Body of pancreas (tissue), 4 donors: ENCODE measurements at regions not wholly inside any gene's neighbourhood (a gene's known extent, or its start where the extent isn't known, plus 50 kb on each side); places are given as distances from the start of the nearest gene placed in this dataset.
A peak's percentile ranks its signal among the peaks of the same experiment; 100 is the strongest.

Experiments used
- ATAC-seq: fragments of 150-250 bp; one replicate; pipeline ENCODE4 v1.9.1; 2016
- DNase-seq, 4 donors: peaks; one replicate each; pipeline ENCODE4 v3.0.0-alpha.2; 2019
- H3K27ac ChIP-seq, 4 donors: fragments of 200-600 bp; sonication (generic); 1 replicate in 3 of 4; 2 replicates in 1 of 4; pipeline versions ENCODE4 v1.5.1 to v1.6.1; 2016 to 2019; ENCODE audit warnings: mild to moderate bottlenecking in 1 of 4, mixed read lengths in 1 of 4, moderate library complexity in 1 of 4
- H3K27me3 ChIP-seq, 2 donors: fragments of 200-600 bp; sonication (generic); one replicate each; pipeline ENCODE4 v1.6.0; 2016; ENCODE audit warnings: mild to moderate bottlenecking in 1 of 2
- H3K36me3 ChIP-seq, 2 donors: fragments of 200-600 bp; sonication (generic); replicated peaks in 1 of 2; 2 replicates each; pipeline ENCODE4 v1.5.1; 2016; ENCODE audit warnings: low read depth in 2 of 2; ENCODE audit not compliant: insufficient read depth in 1 of 2
- H3K4me1 ChIP-seq: fragments of 200-600 bp; sonication (generic); one replicate; pipeline ENCODE4 v1.6.0; 2016
- H3K4me3 ChIP-seq, 2 donors: fragments of 200-600 bp; sonication (generic); 1 replicate in 1 of 2; 2 replicates in 1 of 2; pipeline ENCODE4 v1.5.1; 2016 to 2019
- H3K9me3 ChIP-seq, 3 donors: fragments of 200-600 bp; sonication (generic); 1 replicate in 2 of 3; 2 replicates in 1 of 3; pipeline ENCODE4 v1.5.1; 2016
- CTCF ChIP-seq, 7 experiments: fragments of 450-650 bp in 4 of 7; fragments of 200-600 bp in 3 of 7; sonication (generic) in 3 of 7; IDR thresholded peaks; one replicate each; pipeline ENCODE4 v1.5.1; 2016 to 2019; ENCODE audit warnings: antibody characterized with exemption in 7 of 7
- POLR2A ChIP-seq, 3 donors: fragments of 450-650 bp; IDR thresholded peaks; one replicate each; pipeline ENCODE4 v1.6.1; 2016; ENCODE audit warnings: antibody characterized with exemption in 3 of 3, mild to moderate bottlenecking in 2 of 3
- WGBS, 2 donors: methylation state at CpG; one replicate each; pipeline ENCODE4 v1.1.5; 2017; 5-methylcytosine and 5-hydroxymethylcytosine counted together
- intact Hi-C: fragments of 100-400 bp; cut with DNase I; formaldehyde crosslinking; loops from one replicate; pipeline ENCODE4 v1.15.1; 2023

GRCh38 chr5:74035521-74035937 is 409.5 kb downstream of the ARHGEF28 start:
- Histone ChIP-seq H3K36me3 (no peaks in the 10 kb centered on the region), H3K4me1 (no peaks in the 10 kb centered on the region), H3K4me3 (no peak overlapping the region), H3K27ac (no peak overlapping the region), H3K27me3 (no peaks in the 10 kb centered on the region), H3K9me3 (no peaks in the 10 kb centered on the region)
- ATAC-seq (peak; percentile 52), DNase-seq (peak in 1 of 4 donors; percentile 37)
- TF ChIP-seq POLR2A (IDR thresholded peaks at IDR 0.05) (no peak), CTCF (IDR thresholded peaks at IDR 0.05) (peak in 4 of 7 experiments; percentile 35 to 46 (median 41))
- 42% methylated on average over 6 of the region's 6 CpGs for WGBS, 2 donors
- intact Hi-C loops, result no loop called here

- ATAC-seq (no peak), DNase-seq (no peak)
- no peaks in the 10 kb centered on the region for H3K36me3 ChIP-seq
- intact Hi-C loops, result no loop called here
- TF ChIP-seq CTCF (IDR thresholded peaks at IDR 0.05), result no peak
- no peak for TF ChIP-seq POLR2A (IDR thresholded peaks at IDR 0.05)
- no peaks in the 10 kb centered on the region for H3K27me3 ChIP-seq
- H3K27ac ChIP-seq, result no peak overlapping the region
- H3K4me3 ChIP-seq, result no peak overlapping the region
- H3K9me3 ChIP-seq, result no peaks in the 10 kb centered on the region
- no peaks in the 10 kb centered on the region for H3K4me1 ChIP-seq
- WGBS, 2 donors, result 82% methylated on average over 10 to 11 of the region's 11 CpGs
Measured at GRCh38 chr5:74034733-74035132, 408.7 kb downstream of the ARHGEF28 start.

GRCh38 chr5:74032617-74033016 is 406.6 kb downstream of the ARHGEF28 start:
- H3K36me3 ChIP-seq, result no peaks in the 10 kb centered on the region
- no peak for ATAC-seq
- H3K4me3 ChIP-seq, result no peak overlapping the region
- intact Hi-C loops, result no loop called here
- no peaks in the 10 kb centered on the region for H3K9me3 ChIP-seq
- no peaks in the 10 kb centered on the region for H3K27me3 ChIP-seq
- no peak overlapping the region for H3K27ac ChIP-seq
- DNase-seq, result no peak
- no peaks in the 10 kb centered on the region for H3K4me1 ChIP-seq
- TF ChIP-seq CTCF (IDR thresholded peaks at IDR 0.05), result no peak
- no peak for TF ChIP-seq POLR2A (IDR thresholded peaks at IDR 0.05)
- 74 to 76% methylated on average over 1 of the region's 1 CpG for WGBS, 2 donors

GRCh38 chr5:74031536-74031935 is 405.5 kb downstream of the ARHGEF28 start:
- intact Hi-C loops, result no loop called here
- TF ChIP-seq CTCF (IDR thresholded peaks at IDR 0.05) (no peak), POLR2A (IDR thresholded peaks at IDR 0.05) (no peak)
- no peaks in the 10 kb centered on the region for H3K9me3 ChIP-seq
- H3K36me3 ChIP-seq, result no peaks in the 10 kb centered on the region
- no peaks in the 10 kb centered on the region for H3K4me1 ChIP-seq
- WGBS, 2 donors, result 81 to 83% methylated on average over 3 of the region's 3 CpGs
- no peak for ATAC-seq
- no peak overlapping the region for H3K27ac ChIP-seq
- no peak for DNase-seq
- H3K4me3 ChIP-seq, result no peak overlapping the region
- no peaks in the 10 kb centered on the region for H3K27me3 ChIP-seq

- Histone ChIP-seq H3K4me1 (no peaks in the 10 kb centered on the region), H3K4me3 (no peak overlapping the region), H3K27me3 (no peaks in the 10 kb centered on the region), H3K27ac (no peak overlapping the region), H3K9me3 (no peaks in the 10 kb centered on the region), H3K36me3 (no peaks in the 10 kb centered on the region)
- ATAC-seq, result no peak
- intact Hi-C loops, result no loop called here
- TF ChIP-seq POLR2A (IDR thresholded peaks at IDR 0.05), result no peak
- no peak for TF ChIP-seq CTCF (IDR thresholded peaks at IDR 0.05)
- 89 to 92% methylated on average over 5 of the region's 5 CpGs for WGBS, 2 donors
- DNase-seq, result no peak
Measured at GRCh38 chr5:74030821-74031220, 404.8 kb downstream of the ARHGEF28 start.
